HG03378 (cell line): ENCODE measurements at regions not wholly inside any gene's neighbourhood (a gene's known extent, or its start where the extent isn't known, plus 50 kb on each side); places are given as distances from the start of the nearest gene placed in this dataset.

Source experiments
- ATAC-seq: cut with Tn5 transposase; IDR thresholded peaks from one replicate; pipeline ENCODE4 v1.9.1; 2021; ENCODE audit warnings: mild to moderate bottlenecking, moderate library complexity; ENCODE audit not compliant: unreplicated experiment

GRCh38 chr7:136667584-136667983 lies 200.9 kb upstream of the CHRM2 start:
- ATAC-seq, result no peak

GRCh38 chr7:136665878-136666509 lies 202.5 kb upstream of the CHRM2 start:
- ATAC-seq, result no peak

GRCh38 chr7:136664537-136664936 lies 203.9 kb upstream of the CHRM2 start:
- no peak for ATAC-seq

- no peak for ATAC-seq
These were observed 210.9 kb upstream of the CHRM2 start for GRCh38 chr7:136657482-136657921.

GRCh38 chr7:136656516-136656915 lies 211.9 kb upstream of the CHRM2 start:
- ATAC-seq, result no peak

- ATAC-seq, result no peak
These were observed 213.0 kb upstream of the CHRM2 start for GRCh38 chr7:136655414-136655813.

- no peak for ATAC-seq
These were observed 214.0 kb upstream of the CHRM2 start for GRCh38 chr7:136654406-136654805.

- no peak for ATAC-seq
These were observed 215.6 kb upstream of the CHRM2 start for GRCh38 chr7:136652635-136653370.

- no peak for ATAC-seq
These were observed 227.5 kb upstream of the CHRM2 start for GRCh38 chr7:136640977-136641376.

- no peak for ATAC-seq
These were observed 230.6 kb upstream of the CHRM2 start for GRCh38 chr7:136637813-136638212.

GRCh38 chr7:136635751-136636150 lies 232.7 kb upstream of the CHRM2 start:
- no peak for ATAC-seq

- no peak for ATAC-seq
These were observed 249.6 kb upstream of the CHRM2 start for GRCh38 chr7:136618818-136619217.

- no peak for ATAC-seq
These were observed 251.3 kb upstream of the CHRM2 start for GRCh38 chr7:136617176-136617575.

- ATAC-seq, result no peak
These were observed 262.7 kb upstream of the CHRM2 start for GRCh38 chr7:136605532-136606329.

- ATAC-seq, result no peak
These were observed 266.7 kb upstream of the CHRM2 start for GRCh38 chr7:136601772-136602171.

GRCh38 chr7:136600475-136600874 lies 268.0 kb upstream of the CHRM2 start:
- no peak for ATAC-seq

- no peak for ATAC-seq
These were observed 273.7 kb upstream of the CHRM2 start for GRCh38 chr7:136594739-136595144.

GRCh38 chr7:136588216-136588615 lies 280.2 kb upstream of the CHRM2 start:
- no peak for ATAC-seq

GRCh38 chr7:136585954-136586670 lies 282.3 kb upstream of the CHRM2 start:
- no peak for ATAC-seq

- ATAC-seq, result no peak
These were observed 302.0 kb upstream of the CHRM2 start for GRCh38 chr7:136566491-136566890.

- no peak for ATAC-seq
These were observed 312.5 kb upstream of the CHRM2 start for GRCh38 chr7:136555933-136556332.
